ENCODE measurements at regions not wholly inside any gene's neighbourhood (a gene's known extent, or its start where the extent isn't known, plus 50 kb on each side); places are given as distances from the start of the nearest gene placed in this dataset.

DNA sequence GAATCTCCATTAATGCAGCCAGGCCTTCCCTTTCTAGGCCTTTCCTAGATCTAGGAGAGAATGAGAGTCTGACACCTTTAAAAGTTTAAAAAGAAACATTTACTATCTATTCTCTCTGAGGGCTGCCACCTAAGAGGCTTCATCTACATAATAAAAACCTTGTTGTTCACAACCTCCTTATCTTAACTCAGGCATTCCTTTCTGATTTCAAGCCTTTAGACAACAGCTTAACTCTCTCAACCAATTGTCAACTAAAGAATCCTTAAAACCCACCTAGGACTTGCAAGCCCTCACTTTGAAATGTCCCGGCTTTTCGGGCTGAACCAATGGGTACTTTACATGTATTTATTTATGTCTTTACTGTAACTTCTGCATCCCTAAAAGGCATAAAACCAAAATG, 64.3 kb upstream of the RET start:
- Histone ChIP-seq H3K27me3 (ENCODE audit: control insufficient read depth, insufficient read depth, low read length) (no peaks in the 10 kb centered on the region), H3K4me3 (ENCODE audit: low read length) (no peak overlapping the region), H3K36me3 (ENCODE audit: control insufficient read depth, insufficient read depth, low read length) (no peaks in the 10 kb centered on the region), H3K4me1 (ENCODE audit: control insufficient read depth, insufficient read depth, low read length) (no peaks in the 10 kb centered on the region), H3K9me3 (ENCODE audit: control insufficient read depth, insufficient read depth, low read length) (no peaks in the 10 kb centered on the region), H3K27ac (ENCODE audit: low read length) (no peak overlapping the region)
- no peak for ATAC-seq
- Mint-ChIP-seq H3K36me3 (no peaks in the 10 kb centered on the region), H3K4me1 (peaks cover 0 to 4% of the 10 kb centered on the region in 2 donors), H3K4me3 (no peak overlapping the region), H3K9me3 (no peaks in the 10 kb centered on the region), H3K27ac (no peak overlapping the region), H3K27me3 (ENCODE audit: low read depth in 2 of 2) (peaks cover 0 to 3% of the 10 kb centered on the region in 2 donors)
- intact Hi-C loops (cut with micrococcal nuclease), result no loop called here
- no CpG with 5 or more reads among the region's 2 CpGs for whole genome bisulfite sequencing (ENCODE audit: insufficient coverage)
- no peak for DNase-seq
- TF ChIP-seq, protein P1, sequence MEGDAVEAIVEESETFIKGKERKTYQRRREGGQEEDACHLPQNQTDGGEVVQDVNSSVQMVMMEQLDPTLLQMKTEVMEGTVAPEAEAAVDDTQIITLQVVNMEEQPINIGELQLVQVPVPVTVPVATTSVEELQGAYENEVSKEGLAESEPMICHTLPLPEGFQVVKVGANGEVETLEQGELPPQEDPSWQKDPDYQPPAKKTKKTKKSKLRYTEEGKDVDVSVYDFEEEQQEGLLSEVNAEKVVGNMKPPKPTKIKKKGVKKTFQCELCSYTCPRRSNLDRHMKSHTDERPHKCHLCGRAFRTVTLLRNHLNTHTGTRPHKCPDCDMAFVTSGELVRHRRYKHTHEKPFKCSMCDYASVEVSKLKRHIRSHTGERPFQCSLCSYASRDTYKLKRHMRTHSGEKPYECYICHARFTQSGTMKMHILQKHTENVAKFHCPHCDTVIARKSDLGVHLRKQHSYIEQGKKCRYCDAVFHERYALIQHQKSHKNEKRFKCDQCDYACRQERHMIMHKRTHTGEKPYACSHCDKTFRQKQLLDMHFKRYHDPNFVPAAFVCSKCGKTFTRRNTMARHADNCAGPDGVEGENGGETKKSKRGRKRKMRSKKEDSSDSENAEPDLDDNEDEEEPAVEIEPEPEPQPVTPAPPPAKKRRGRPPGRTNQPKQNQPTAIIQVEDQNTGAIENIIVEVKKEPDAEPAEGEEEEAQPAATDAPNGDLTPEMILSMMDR (IDR thresholded peaks at IDR 0.05), result no peak

DNA sequence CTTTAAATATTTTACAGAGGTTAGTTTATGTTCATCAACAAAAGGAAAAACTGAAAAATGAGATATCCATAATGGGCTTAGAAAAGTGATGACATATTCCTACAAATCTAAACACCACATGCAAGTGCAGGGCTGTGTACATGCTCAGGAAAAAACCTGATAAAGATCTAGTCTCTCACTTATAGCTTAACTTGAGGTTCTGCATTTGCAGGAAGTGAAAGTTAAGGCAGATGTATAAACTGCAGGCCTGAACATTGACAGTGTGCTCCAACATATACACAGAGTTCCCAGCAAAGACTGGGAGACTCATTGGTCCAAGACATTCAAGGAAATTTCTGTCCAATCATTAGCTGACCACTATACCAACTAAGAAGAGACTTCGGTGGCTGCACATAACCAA, 63.8 kb upstream of the RET start:
- WGBS (ENCODE audit: insufficient coverage), result no CpG with 5 or more reads among the region's 1 CpG
- H3K4me3 Mint-ChIP-seq, result no peak overlapping the region

GRCh38 chr10:43024524-43024923, 52.3 kb upstream of the RET start:
- H3K9me3 Mint-ChIP-seq, result no peaks in the 10 kb centered on the region
- Histone ChIP-seq H3K36me3 (ENCODE audit: control insufficient read depth, insufficient read depth, low read length) (no peaks in the 10 kb centered on the region), H3K27me3 (ENCODE audit: control insufficient read depth, insufficient read depth, low read length) (no peaks in the 10 kb centered on the region), H3K4me3 (ENCODE audit: low read length) (no peak overlapping the region), H3K27ac (ENCODE audit: low read length) (no peak overlapping the region), H3K4me1 (ENCODE audit: control insufficient read depth, insufficient read depth, low read length) (no peaks in the 10 kb centered on the region), H3K9me3 (ENCODE audit: control insufficient read depth, insufficient read depth, low read length) (no peaks in the 10 kb centered on the region)
- ATAC-seq (no peak), DNase-seq (no peak)
- H3K4me1 Mint-ChIP-seq, result no peaks in the 10 kb centered on the region
- intact Hi-C loops (cut with micrococcal nuclease), result no loop called here
- 92% methylated on average over 3 of the region's 3 CpGs for WGBS (ENCODE audit: insufficient coverage)
- TF ChIP-seq, protein P1 (IDR thresholded peaks at IDR 0.05), result no peak
- H3K36me3 Mint-ChIP-seq, result no peaks in the 10 kb centered on the region
- H3K27me3 Mint-ChIP-seq (ENCODE audit: low read depth in 2 of 2), result peaks cover 0 to 11% of the 10 kb centered on the region in 2 donors
- no peak overlapping the region for H3K4me3 Mint-ChIP-seq
- no peak overlapping the region for H3K27ac Mint-ChIP-seq

More for the DNA sequence above, 63.8 kb upstream of the RET start:
- Histone ChIP-seq H3K4me3 (ENCODE audit: low read length) (no peak overlapping the region), H3K27me3 (ENCODE audit: control insufficient read depth, insufficient read depth, low read length) (no peaks in the 10 kb centered on the region), H3K27ac (ENCODE audit: low read length) (no peak overlapping the region), H3K36me3 (ENCODE audit: control insufficient read depth, insufficient read depth, low read length) (no peaks in the 10 kb centered on the region), H3K9me3 (ENCODE audit: control insufficient read depth, insufficient read depth, low read length) (no peaks in the 10 kb centered on the region), H3K4me1 (ENCODE audit: control insufficient read depth, insufficient read depth, low read length) (no peaks in the 10 kb centered on the region)
- no peak for ATAC-seq
- peaks cover 0 to 3% of the 10 kb centered on the region in 2 donors for H3K27me3 Mint-ChIP-seq (ENCODE audit: low read depth in 2 of 2)
- H3K36me3 Mint-ChIP-seq, result no peaks in the 10 kb centered on the region
- peaks cover 0 to 4% of the 10 kb centered on the region in 2 donors for H3K4me1 Mint-ChIP-seq
- DNase-seq, result no peak
- no peaks in the 10 kb centered on the region for H3K9me3 Mint-ChIP-seq
- intact Hi-C loops (cut with micrococcal nuclease), result no loop called here
- TF ChIP-seq, protein P1 (IDR thresholded peaks at IDR 0.05), result no peak
- H3K27ac Mint-ChIP-seq, result no peak overlapping the region

DNA sequence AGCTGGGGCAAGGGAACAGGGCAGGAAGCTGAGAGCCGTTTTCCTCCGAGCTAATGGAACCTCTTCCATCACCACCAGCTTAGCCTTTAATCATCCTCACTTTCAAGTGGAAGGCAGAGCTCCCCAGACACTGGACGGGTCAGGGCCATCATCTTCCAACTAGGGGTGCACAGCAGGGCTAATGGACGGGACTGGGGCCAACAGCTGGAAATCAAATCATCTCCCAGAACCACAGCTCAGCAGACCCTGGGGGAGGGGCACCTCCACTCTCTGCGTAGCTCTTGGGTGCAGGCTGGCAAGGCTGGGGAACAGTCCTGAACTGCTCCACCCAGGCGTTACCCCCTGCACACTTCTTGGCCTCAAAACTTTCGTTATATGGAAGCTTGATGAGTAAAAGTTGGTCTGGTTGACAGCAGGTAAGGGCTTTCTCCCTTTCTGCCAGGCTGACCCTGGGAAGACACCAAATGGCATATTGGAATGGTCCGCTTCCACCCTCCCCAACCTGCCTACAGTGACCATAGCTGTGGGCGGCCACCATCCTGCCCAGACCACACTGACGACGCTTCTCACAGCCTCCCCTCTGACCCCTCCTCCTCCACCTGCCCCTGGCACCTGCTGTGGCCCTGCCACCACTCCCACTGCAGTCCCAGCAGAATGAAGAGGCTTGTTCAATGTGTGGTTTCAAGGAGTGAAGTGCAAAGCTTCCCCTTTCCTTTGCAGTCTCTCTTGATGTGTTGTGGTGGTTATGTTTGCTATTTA, 51.7 kb upstream of the RET start:
- no peaks in the 10 kb centered on the region for H3K36me3 Mint-ChIP-seq
- no peak overlapping the region for H3K4me3 Mint-ChIP-seq
- peaks cover 0 to 11% of the 10 kb centered on the region in 2 donors for H3K27me3 Mint-ChIP-seq (ENCODE audit: low read depth in 2 of 2)
- H3K36me3 ChIP-seq (ENCODE audit: control insufficient read depth, insufficient read depth, low read length), result no peaks in the 10 kb centered on the region
- ATAC-seq (no peak), DNase-seq (no peak)
- H3K4me3 ChIP-seq (ENCODE audit: low read length), result no peak overlapping the region
- no peak overlapping the region for H3K27ac Mint-ChIP-seq
- H3K27me3 ChIP-seq (ENCODE audit: control insufficient read depth, insufficient read depth, low read length), result no peaks in the 10 kb centered on the region
- TF ChIP-seq, protein P1 (IDR thresholded peaks at IDR 0.05), result no peak
- 70% methylated on average over 11 of the region's 11 CpGs for WGBS (ENCODE audit: insufficient coverage)
- H3K4me1 ChIP-seq (ENCODE audit: control insufficient read depth, insufficient read depth, low read length), result no peaks in the 10 kb centered on the region
- no peaks in the 10 kb centered on the region for H3K9me3 Mint-ChIP-seq
- H3K4me1 Mint-ChIP-seq, result no peaks in the 10 kb centered on the region
- H3K27ac ChIP-seq (ENCODE audit: low read length), result no peak overlapping the region
- no peaks in the 10 kb centered on the region for H3K9me3 ChIP-seq (ENCODE audit: control insufficient read depth, insufficient read depth, low read length)
- intact Hi-C loops (cut with micrococcal nuclease), result no loop called here
